Dedifferentiated amniotic fluid mesenchymal stem cell (primary cell): ENCODE measurements at regions not wholly inside any gene's neighbourhood (a gene's known extent, or its start where the extent isn't known, plus 50 kb on each side); places are given as distances from the start of the nearest gene placed in this dataset.
"Not testable (repeated sequence)": the region's sequence is repeated elsewhere in the genome, so short reads cannot be mapped to it uniquely, and the experiment has no call there.

Source experiments
- DNase-seq: peaks from one replicate; pipeline ENCODE4 v3.0.0-alpha.2; 2016; ENCODE audit errors: extremely low spot score

- DNase-seq, result no peak
Measured at GRCh38 chr22:22822106-22822505, 65.5 kb upstream of the IGLL5 start.

- DNase-seq, result not testable (repeated sequence)
Measured at GRCh38 chr22:22822553-22822952, 65.1 kb upstream of the IGLL5 start.

- no peak for DNase-seq
Measured at GRCh38 chr22:22823131-22823810, 64.3 kb upstream of the IGLL5 start.

- DNase-seq, result no peak
Measured at GRCh38 chr22:22824340-22825212, 63.0 kb upstream of the IGLL5 start.

- no peak for DNase-seq
Measured at GRCh38 chr22:22825213-22825593, 62.4 kb upstream of the IGLL5 start.

GRCh38 chr22:22827187-22827939, 60.3 kb upstream of the IGLL5 start:
- DNase-seq, result no peak

- DNase-seq, result no peak
Measured at GRCh38 chr22:22830193-22830592, 57.4 kb upstream of the IGLL5 start.

- DNase-seq, result no peak
Measured at GRCh38 chr22:22830957-22831688, 56.5 kb upstream of the IGLL5 start.

GRCh38 chr22:22833059-22833458, 54.6 kb upstream of the IGLL5 start:
- DNase-seq, result no peak

- no peak for DNase-seq
Measured at GRCh38 chr22:22833488-22833887, 54.1 kb upstream of the IGLL5 start.

- no peak for DNase-seq
Measured at GRCh38 chr22:22834204-22834603, 53.4 kb upstream of the IGLL5 start.

GRCh38 chr22:22834783-22835182, 52.8 kb upstream of the IGLL5 start:
- DNase-seq, result no peak

- no peak for DNase-seq
Measured at GRCh38 chr22:22835242-22835641, 52.4 kb upstream of the IGLL5 start.

- no peak for DNase-seq
Measured at GRCh38 chr22:22835771-22836291, 51.8 kb upstream of the IGLL5 start.

GRCh38 chr22:22836635-22837034, 51.0 kb upstream of the IGLL5 start:
- no peak for DNase-seq
